H1 (cell line): ENCODE measurements at regions not wholly inside any gene's neighbourhood (a gene's known extent, or its start where the extent isn't known, plus 50 kb on each side); places are given as distances from the start of the nearest gene placed in this dataset.

Experiments
- E2F6 ChIP-seq: IDR thresholded peaks from 2 replicates; pipeline ENCODE4 v1.6.1; 2012; ENCODE audit warnings: inconsistent platforms
- EGR1 ChIP-seq: IDR thresholded peaks from 2 replicates; pipeline ENCODE4 v1.6.1; 2011; ENCODE audit warnings: low read depth, low read length, borderline replicate concordance
- GTF2F1 ChIP-seq: IDR thresholded peaks from 2 replicates; pipeline ENCODE4 v1.6.1; 2012; ENCODE audit warnings: low read depth, low read length, improper control_type of control experiment, borderline replicate concordance
- JUND ChIP-seq: IDR thresholded peaks from 2 replicates; pipeline ENCODE4 v1.6.1; 2011; ENCODE audit warnings: mild to moderate bottlenecking, improper control_type of control experiment, low read length
- KDM5A ChIP-seq: fragments of 200-600 bp; IDR thresholded peaks from 2 replicates; pipeline ENCODE4 v1.7.1; 2012; ENCODE audit warnings: mild to moderate bottlenecking, low read length, inconsistent platforms, mixed read lengths
- PHF8 ChIP-seq: fragments of 200-600 bp; sonication (generic); conservative IDR thresholded peaks from 2 replicates; pipeline ENCODE4 v1.7.1; 2012; ENCODE audit warnings: low read depth, mild to moderate bottlenecking, inconsistent platforms, low read length, moderate library complexity

GRCh38 chr13:72163678-72164077, 296.7 kb upstream of the DACH1 start (continued):
- TF ChIP-seq GTF2F1 (no peak), JUND (no peak), KDM5A (no peak), EGR1 (no peak), E2F6 (no peak), PHF8 (no peak)
